ENCODE measurements at regions not wholly inside any gene's neighbourhood (a gene's known extent, or its start where the extent isn't known, plus 50 kb on each side); places are given as distances from the start of the nearest gene placed in this dataset.
A peak's percentile ranks its signal among the peaks of the same experiment; 100 is the strongest.
"Not testable (repeated sequence)": the region's sequence is repeated elsewhere in the genome, so short reads cannot be mapped to it uniquely, and the experiment has no call there.

DNA sequence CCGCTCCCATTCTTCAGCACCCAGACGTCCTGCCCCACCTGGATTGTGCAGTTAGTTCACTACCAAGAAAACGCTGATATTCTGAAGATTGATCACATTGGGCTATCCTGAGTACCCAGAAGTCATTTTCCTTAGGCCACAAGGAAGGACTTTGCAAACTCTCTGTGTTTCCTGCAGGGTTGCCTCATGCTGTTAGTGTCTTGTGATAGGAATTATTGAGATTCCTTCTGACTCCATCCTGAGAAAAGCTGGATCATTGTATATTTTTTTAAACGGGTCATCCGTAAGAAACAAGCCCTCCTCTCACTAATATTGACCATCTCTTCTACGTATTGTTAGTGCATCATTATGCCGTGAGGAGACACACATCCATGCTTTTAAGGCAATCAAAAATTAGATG, 96.0 kb upstream of the DAPK1 start:
- Histone ChIP-seq H3K4me3 (no peak overlapping the region), H3K27me3 (no peaks in the 10 kb centered on the region), H3K4me1 (no peaks in the 10 kb centered on the region), H3K27ac (no peak overlapping the region), H3K36me3 (no peaks in the 10 kb centered on the region), H3K9me3 (no peaks in the 10 kb centered on the region)
- TF ChIP-seq, protein P1, sequence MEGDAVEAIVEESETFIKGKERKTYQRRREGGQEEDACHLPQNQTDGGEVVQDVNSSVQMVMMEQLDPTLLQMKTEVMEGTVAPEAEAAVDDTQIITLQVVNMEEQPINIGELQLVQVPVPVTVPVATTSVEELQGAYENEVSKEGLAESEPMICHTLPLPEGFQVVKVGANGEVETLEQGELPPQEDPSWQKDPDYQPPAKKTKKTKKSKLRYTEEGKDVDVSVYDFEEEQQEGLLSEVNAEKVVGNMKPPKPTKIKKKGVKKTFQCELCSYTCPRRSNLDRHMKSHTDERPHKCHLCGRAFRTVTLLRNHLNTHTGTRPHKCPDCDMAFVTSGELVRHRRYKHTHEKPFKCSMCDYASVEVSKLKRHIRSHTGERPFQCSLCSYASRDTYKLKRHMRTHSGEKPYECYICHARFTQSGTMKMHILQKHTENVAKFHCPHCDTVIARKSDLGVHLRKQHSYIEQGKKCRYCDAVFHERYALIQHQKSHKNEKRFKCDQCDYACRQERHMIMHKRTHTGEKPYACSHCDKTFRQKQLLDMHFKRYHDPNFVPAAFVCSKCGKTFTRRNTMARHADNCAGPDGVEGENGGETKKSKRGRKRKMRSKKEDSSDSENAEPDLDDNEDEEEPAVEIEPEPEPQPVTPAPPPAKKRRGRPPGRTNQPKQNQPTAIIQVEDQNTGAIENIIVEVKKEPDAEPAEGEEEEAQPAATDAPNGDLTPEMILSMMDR (IDR thresholded peaks at IDR 0.05), result no peak
- TF ChIP-seq POLR2A (IDR thresholded peaks at IDR 0.05), result no peak
- no peak for DNase-seq
- intact Hi-C loops (cut with DNase I; ENCODE audit: low total_unique reads), result no loop called here

DNA sequence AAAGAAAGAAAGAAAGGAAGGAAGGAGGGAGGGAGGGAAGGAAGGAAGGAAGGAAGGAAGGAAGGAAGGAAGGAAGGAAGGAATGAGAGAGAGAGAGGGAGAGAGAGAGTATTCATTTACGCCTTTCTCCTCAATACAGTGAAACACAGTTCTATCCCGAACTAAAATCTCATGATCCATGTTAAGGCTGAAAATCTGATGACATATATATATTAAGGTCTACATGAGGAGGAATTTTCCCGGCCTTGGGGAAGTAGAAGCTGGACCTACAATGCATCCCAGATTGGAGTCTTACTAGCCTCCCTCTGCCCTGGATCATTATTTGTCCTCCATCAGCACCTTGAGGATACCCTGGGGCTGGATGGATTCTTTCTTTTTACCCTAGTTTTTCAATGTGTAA, 95.1 kb upstream of the DAPK1 start:
- TF ChIP-seq, protein P1 (IDR thresholded peaks at IDR 0.05), result no peak
- TF ChIP-seq POLR2A (IDR thresholded peaks at IDR 0.05), result no peak
- intact Hi-C loops (cut with DNase I; ENCODE audit: low total_unique reads), result no loop called here
- DNase-seq, result no peak

DNA sequence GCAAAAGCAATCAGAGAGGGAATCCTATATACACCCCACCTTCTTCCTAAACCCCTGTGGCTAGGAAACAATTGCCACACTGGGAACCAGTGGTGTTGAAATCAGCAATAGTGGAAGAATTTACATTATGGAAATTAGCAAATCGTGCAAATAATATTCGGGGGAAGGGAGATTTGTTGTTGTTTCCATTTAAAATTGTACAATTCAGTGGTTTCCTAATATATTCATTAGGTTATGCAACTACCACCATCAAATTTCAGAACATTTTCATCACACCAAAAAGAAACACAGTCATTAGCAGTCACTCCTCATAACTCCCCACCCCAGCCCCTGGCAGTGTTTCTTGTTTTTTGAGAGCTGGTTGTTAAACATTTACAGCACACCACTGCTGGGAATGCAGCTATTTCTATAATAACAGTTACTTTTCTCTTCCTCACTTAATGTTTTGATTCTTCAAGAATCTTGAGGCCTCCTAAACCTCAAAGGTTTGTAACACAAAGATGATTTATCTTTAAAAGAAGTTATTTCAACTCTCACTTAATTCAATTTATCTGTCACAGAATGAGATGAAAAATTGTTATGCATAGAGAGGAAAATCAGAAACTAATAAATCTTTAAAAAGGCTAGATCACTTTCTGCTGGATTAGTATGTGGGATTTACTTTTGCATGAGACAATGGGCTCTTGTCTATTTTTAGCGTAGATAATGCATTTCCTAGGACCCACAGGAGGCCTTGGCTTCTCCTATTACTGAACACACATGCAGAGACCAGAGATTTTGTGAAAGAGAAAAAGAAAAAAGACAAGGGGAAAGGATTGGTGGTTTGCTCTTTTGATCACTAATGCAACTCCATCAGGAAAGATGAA, 91.8 kb upstream of the DAPK1 start:
- Histone ChIP-seq H3K4me3 (no peak overlapping the region), H3K27me3 (no peaks in the 10 kb centered on the region), H3K36me3 (no peaks in the 10 kb centered on the region), H3K27ac (no peak overlapping the region), H3K9me3 (no peaks in the 10 kb centered on the region), H3K4me1 (no peaks in the 10 kb centered on the region)
- intact Hi-C loops (cut with DNase I; ENCODE audit: low total_unique reads), result no loop called here
- no peak for TF ChIP-seq POLR2A (IDR thresholded peaks at IDR 0.05)
- TF ChIP-seq, protein P1 (IDR thresholded peaks at IDR 0.05), result no peak
- peak; percentile 31 to 70 for DNase-seq

More for the DNA sequence above, 95.1 kb upstream of the DAPK1 start:
- H3K27ac ChIP-seq, result no peak overlapping the region
- no peak overlapping the region for H3K4me3 ChIP-seq
- no peaks in the 10 kb centered on the region for H3K36me3 ChIP-seq
- H3K27me3 ChIP-seq, result no peaks in the 10 kb centered on the region
- no peaks in the 10 kb centered on the region for H3K4me1 ChIP-seq
- H3K9me3 ChIP-seq, result no peaks in the 10 kb centered on the region

DNA sequence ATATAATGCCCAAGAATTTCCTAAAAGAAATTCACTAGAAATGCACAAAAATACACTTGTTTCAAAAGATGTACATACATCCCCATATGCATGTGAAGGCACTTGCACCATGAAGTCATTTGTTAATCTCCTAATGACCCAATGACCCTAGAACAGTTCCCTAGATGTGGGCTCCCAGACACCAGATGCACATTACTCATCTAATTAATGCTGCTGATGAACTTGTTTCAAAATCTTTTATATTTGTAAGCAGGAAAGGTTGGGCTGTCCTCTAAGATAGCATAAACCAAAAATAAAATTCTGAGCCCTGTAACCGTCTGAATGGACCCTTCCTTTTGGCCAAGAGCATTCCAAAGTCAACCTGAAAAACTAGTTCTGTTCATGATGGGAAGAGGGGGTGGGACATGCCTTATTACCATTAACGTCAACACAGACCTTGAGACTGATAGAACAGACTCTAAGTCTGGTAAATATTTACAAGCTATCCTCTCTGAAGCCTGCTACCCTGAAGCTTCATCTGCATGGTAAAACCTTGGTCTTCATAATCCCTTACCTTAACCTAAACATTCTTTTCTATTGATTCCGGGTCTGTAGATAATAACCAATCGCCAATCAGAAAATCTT, 91.0 kb upstream of the DAPK1 start:
- H3K4me3 ChIP-seq, result no peak overlapping the region
- intact Hi-C loops (cut with DNase I; ENCODE audit: low total_unique reads), result no loop called here
- H3K9me3 ChIP-seq, result no peaks in the 10 kb centered on the region
- no peak for DNase-seq
- no peak overlapping the region for H3K27ac ChIP-seq
- no peaks in the 10 kb centered on the region for H3K27me3 ChIP-seq
- H3K4me1 ChIP-seq, result no peaks in the 10 kb centered on the region
- no peaks in the 10 kb centered on the region for H3K36me3 ChIP-seq
- TF ChIP-seq POLR2A (IDR thresholded peaks at IDR 0.05), result no peak
- TF ChIP-seq, protein P1 (IDR thresholded peaks at IDR 0.05), result no peak

DNA sequence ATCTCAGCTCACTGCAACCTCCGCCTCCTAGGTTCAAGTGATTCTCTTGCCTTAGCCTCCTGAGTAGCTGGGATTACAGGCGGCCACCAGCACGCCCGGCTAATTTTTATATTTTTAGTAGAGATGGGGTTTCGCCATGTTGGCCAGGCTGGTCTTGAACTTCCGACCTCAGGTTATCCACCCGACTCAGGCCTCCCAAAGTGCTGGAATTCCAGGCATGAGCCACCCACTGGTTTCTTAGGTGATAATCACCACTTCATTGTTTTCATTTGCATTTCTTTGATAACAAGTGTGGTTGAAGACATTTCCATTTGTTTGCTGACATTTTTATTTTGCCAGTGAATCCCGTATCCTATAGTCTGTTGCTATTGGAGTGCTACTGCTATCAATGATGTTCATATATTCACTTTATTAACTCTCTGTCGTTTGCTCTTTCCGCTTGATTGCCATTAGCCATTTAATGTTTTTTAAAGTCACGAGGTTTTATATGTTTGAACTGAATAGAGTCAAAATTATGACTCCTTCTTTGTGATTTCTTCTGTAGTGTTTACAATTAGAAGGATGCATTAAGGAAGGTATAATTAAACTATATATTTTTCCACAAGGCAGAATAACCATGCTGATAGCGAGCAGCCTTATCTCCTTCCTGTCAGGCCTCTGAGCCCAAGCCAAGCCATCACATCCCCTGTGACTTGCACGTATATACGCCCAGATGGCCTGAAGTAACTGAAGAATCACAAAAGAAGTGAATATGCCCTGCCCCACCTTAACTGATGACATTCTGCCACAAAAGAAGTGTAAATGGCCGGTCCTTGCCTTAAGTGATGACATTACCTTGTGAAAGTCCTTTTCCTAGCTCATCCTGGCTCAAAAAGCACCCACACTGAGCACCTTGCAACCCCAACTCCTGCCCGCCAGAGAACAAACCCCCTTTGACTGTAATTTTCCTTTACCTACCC, 87.3 kb upstream of the DAPK1 start:
- intact Hi-C loops (cut with DNase I; ENCODE audit: low total_unique reads); H3K4me3 ChIP-seq; H3K4me1 ChIP-seq; DNase-seq; H3K27ac ChIP-seq; H3K27me3 ChIP-seq; H3K9me3 ChIP-seq; H3K36me3 ChIP-seq: not testable (repeated sequence)
